ENCODE measurements at regions not wholly inside any gene's neighbourhood (a gene's known extent, or its start where the extent isn't known, plus 50 kb on each side); places are given as distances from the start of the nearest gene placed in this dataset.

DNA sequence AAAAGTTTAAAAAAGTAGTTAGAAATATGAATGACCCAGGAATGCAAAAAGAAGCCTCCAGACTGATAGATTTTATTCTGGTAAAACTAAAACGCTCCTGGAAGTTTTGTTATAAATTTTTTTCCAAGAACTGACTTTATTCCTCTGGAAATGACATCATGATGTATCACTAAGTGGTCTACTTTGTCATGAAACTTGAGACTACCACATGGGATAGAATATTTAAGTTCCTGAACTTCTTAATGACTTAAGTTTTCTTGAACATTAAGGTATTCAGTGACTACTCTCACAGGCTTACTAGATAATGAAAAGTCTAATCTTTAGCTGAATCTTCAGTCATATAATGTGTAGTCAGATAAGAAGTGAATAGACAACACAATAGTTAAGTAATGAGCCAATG, 842.2 kb downstream of the USP25 start:
- Histone ChIP-seq H3K9me3 (ENCODE audit: control insufficient read depth, low read length) (no peaks in the 10 kb centered on the region), H3K4me1 (ENCODE audit: control insufficient read depth in 1 of 2, insufficient read depth in 2 of 2, low read length in 2 of 2) (peaks cover 0 to 2% of the 10 kb centered on the region in 2 donors), H3K27ac (ENCODE audit: low read depth in 1 of 2, low read length in 2 of 2) (no peak overlapping the region), H3K27me3 (ENCODE audit: control insufficient read depth in 1 of 2, insufficient read depth in 2 of 2, low read length in 1 of 2) (no peaks in the 10 kb centered on the region), H3K4me3 (ENCODE audit: low read length in 2 of 2) (no peak overlapping the region), H3K36me3 (ENCODE audit: control insufficient read depth in 1 of 2, insufficient read depth in 2 of 2, low read length in 1 of 2) (no peaks in the 10 kb centered on the region)
- DNase-seq: no peak
- no peak for ATAC-seq (ENCODE audit: low FRiP score)
- 79 to 83% methylated on average over 1 of the region's 1 CpG for WGBS, 2 donors
- intact Hi-C loops (cut with DNase I): loop anchor here in 1 of 2 donors (5.0 kb wide), 1 partner anchor 40 kb away; no protein-coding TSS in a partner anchor

DNA sequence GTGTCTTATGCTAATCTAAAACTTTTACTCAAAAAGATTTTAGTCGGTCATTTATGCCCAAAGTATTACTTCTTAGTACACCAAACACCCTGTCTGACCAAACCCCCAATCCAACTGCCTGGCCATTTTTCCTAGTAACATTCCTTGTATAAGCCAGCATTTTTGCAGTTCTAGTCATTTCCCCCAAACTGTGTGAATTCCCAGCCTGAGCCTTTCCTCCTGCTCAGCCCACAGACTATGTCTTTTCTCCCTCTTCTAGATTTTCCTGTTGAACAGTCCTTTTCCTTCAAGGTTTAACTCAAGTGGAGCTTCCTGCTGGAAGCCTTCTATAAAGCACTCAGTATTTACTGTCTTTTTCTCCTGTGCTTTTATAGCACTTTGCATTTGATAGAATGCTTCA, 843.8 kb downstream of the USP25 start:
- Histone ChIP-seq H3K36me3 (ENCODE audit: control insufficient read depth in 1 of 2, insufficient read depth in 2 of 2, low read length in 1 of 2) (no peaks in the 10 kb centered on the region), H3K4me1 (ENCODE audit: control insufficient read depth in 1 of 2, insufficient read depth in 2 of 2, low read length in 2 of 2) (peaks cover 0 to 2% of the 10 kb centered on the region in 2 donors), H3K9me3 (ENCODE audit: control insufficient read depth, low read length) (no peaks in the 10 kb centered on the region), H3K4me3 (ENCODE audit: low read length in 2 of 2) (no peak overlapping the region), H3K27me3 (ENCODE audit: control insufficient read depth in 1 of 2, insufficient read depth in 2 of 2, low read length in 1 of 2) (no peaks in the 10 kb centered on the region), H3K27ac (ENCODE audit: low read depth in 1 of 2, low read length in 2 of 2) (no peak overlapping the region)
- DNase-seq (no peak), ATAC-seq (ENCODE audit: low FRiP score) (no peak)
- intact Hi-C loops (cut with DNase I): loop anchor here in 1 of 2 donors (5.0 kb wide), 1 partner anchor 41 kb away; no protein-coding TSS in a partner anchor
- 39 to 46% methylated on average over 1 of the region's 1 CpG for WGBS, 2 donors

DNA sequence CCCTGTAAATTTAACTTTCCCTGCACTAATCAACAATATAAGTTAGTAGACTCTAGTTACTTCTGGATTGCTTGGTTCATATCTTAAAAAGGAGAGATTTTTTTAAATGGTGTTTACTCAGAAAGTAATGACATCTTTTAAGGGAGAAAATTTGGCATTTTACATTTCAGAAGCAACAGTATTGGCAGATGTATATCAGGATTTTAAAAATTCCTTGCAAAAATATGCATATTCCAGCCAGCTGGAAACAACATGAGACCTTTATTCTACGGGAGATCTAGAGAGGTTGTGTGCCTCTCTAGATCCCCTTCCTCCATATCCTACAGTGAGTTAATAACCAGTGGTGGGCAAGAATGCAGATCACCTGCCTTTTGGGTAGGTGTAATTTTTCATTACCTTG, 848.2 kb downstream of the USP25 start:
- Histone ChIP-seq H3K36me3 (ENCODE audit: control insufficient read depth in 1 of 2, insufficient read depth in 2 of 2, low read length in 1 of 2) (no peaks in the 10 kb centered on the region), H3K27me3 (ENCODE audit: control insufficient read depth in 1 of 2, insufficient read depth in 2 of 2, low read length in 1 of 2) (no peaks in the 10 kb centered on the region), H3K4me3 (ENCODE audit: low read length in 2 of 2) (no peak overlapping the region), H3K9me3 (ENCODE audit: control insufficient read depth, low read length) (no peaks in the 10 kb centered on the region), H3K27ac (ENCODE audit: low read depth in 1 of 2, low read length in 2 of 2) (no peak overlapping the region), H3K4me1 (ENCODE audit: control insufficient read depth in 1 of 2, insufficient read depth in 2 of 2, low read length in 2 of 2) (no peaks in the 10 kb centered on the region)
- ATAC-seq (ENCODE audit: low FRiP score) (no peak), DNase-seq (no peak)
- intact Hi-C loops (cut with DNase I): no loop called here
- WGBS, 2 donors: 33 to 69% methylated on average over 1 of the region's 1 CpG

DNA sequence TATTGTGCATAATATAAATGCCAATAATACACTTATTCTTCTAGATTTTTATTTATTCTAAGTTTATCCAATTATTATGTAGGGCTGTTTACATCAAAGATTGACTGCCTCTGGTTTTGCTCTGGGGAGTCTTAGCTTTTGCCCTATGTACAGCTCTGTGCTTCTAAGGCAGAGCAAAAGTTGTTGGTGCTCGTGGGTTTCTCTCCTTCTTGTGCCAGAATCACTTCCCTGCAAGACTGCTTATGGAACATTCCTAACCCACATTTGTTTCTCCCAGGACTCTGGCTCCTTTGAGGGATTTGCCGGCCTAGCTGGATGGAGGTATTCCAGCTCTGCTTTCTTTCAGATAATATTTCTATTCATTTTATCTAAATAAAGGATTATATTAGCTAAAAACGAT, 849.1 kb downstream of the USP25 start:
- no peak for DNase-seq
- Histone ChIP-seq H3K27me3 (ENCODE audit: control insufficient read depth in 1 of 2, insufficient read depth in 2 of 2, low read length in 1 of 2) (no peaks in the 10 kb centered on the region), H3K27ac (ENCODE audit: low read depth in 1 of 2, low read length in 2 of 2) (no peak overlapping the region), H3K4me1 (ENCODE audit: control insufficient read depth in 1 of 2, insufficient read depth in 2 of 2, low read length in 2 of 2) (no peaks in the 10 kb centered on the region), H3K4me3 (ENCODE audit: low read length in 2 of 2) (peak overlapping the region in 1 of 2 donors; percentile 48), H3K9me3 (ENCODE audit: control insufficient read depth, low read length) (no peaks in the 10 kb centered on the region), H3K36me3 (ENCODE audit: control insufficient read depth in 1 of 2, insufficient read depth in 2 of 2, low read length in 1 of 2) (no peaks in the 10 kb centered on the region)
- peak; percentile 22 for ATAC-seq (ENCODE audit: low FRiP score)
- intact Hi-C loops (cut with DNase I): no loop called here
- WGBS, 2 donors: 2 to 4% methylated on average over 3 of the region's 3 CpGs

GRCh38 chr21:16579538-16579937, 849.8 kb downstream of the USP25 start:
- no peaks in the 10 kb centered on the region for H3K27me3 ChIP-seq (ENCODE audit: control insufficient read depth in 1 of 2, insufficient read depth in 2 of 2, low read length in 1 of 2)
- intact Hi-C loops (cut with DNase I): no loop called here
- H3K4me3 ChIP-seq (ENCODE audit: low read length in 2 of 2): peak overlapping the region in 1 of 2 donors; percentile 48
- DNase-seq (no peak), ATAC-seq (ENCODE audit: low FRiP score) (no peak)
- 9 to 19% methylated on average over 3 of the region's 3 CpGs for WGBS, 2 donors
- no peaks in the 10 kb centered on the region for H3K4me1 ChIP-seq (ENCODE audit: control insufficient read depth in 1 of 2, insufficient read depth in 2 of 2, low read length in 2 of 2)
- H3K9me3 ChIP-seq (ENCODE audit: control insufficient read depth, low read length): no peaks in the 10 kb centered on the region
- H3K36me3 ChIP-seq (ENCODE audit: control insufficient read depth in 1 of 2, insufficient read depth in 2 of 2, low read length in 1 of 2): no peaks in the 10 kb centered on the region
- H3K27ac ChIP-seq (ENCODE audit: low read depth in 1 of 2, low read length in 2 of 2): no peak overlapping the region

DNA sequence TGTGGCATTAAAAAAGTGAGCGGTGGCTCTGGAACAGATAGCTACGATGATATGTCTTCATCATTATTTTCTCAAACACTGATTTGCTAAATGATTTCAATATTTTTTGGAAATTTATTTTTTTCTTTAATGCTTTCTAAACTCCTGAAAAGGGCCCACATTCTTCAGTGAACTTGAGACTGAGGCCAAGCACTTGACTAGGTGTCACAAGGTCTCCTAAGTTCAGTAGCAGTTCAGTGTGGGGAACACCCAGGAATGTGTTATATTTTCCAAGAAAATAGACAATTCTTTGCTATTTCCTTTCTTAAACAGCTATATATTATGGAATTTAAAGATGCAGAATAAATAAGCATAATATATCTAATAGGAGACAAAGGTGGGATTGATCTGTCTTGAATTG, 850.9 kb downstream of the USP25 start:
- intact Hi-C loops (cut with DNase I): no loop called here

GRCh38 chr21:16583556-16583955, 853.8 kb downstream of the USP25 start:
- intact Hi-C loops (cut with DNase I): no loop called here
- no peak for ATAC-seq (ENCODE audit: low FRiP score)
- H3K4me1 ChIP-seq (ENCODE audit: control insufficient read depth in 1 of 2, insufficient read depth in 2 of 2, low read length in 2 of 2): no peaks in the 10 kb centered on the region
- no peak for DNase-seq
- H3K36me3 ChIP-seq (ENCODE audit: control insufficient read depth in 1 of 2, insufficient read depth in 2 of 2, low read length in 1 of 2): no peaks in the 10 kb centered on the region
- H3K9me3 ChIP-seq (ENCODE audit: control insufficient read depth, low read length): no peaks in the 10 kb centered on the region
- no peaks in the 10 kb centered on the region for H3K27me3 ChIP-seq (ENCODE audit: control insufficient read depth in 1 of 2, insufficient read depth in 2 of 2, low read length in 1 of 2)
- 79 to 90% methylated on average over 1 of the region's 1 CpG for WGBS, 2 donors
- H3K4me3 ChIP-seq (ENCODE audit: low read length in 2 of 2): no peak overlapping the region
- H3K27ac ChIP-seq (ENCODE audit: low read depth in 1 of 2, low read length in 2 of 2): no peak overlapping the region

More for the DNA sequence above, 850.9 kb downstream of the USP25 start:
- Histone ChIP-seq H3K27me3 (ENCODE audit: control insufficient read depth in 1 of 2, insufficient read depth in 2 of 2, low read length in 1 of 2) (no peaks in the 10 kb centered on the region), H3K27ac (ENCODE audit: low read depth in 1 of 2, low read length in 2 of 2) (no peak overlapping the region), H3K4me3 (ENCODE audit: low read length in 2 of 2) (no peak overlapping the region), H3K4me1 (ENCODE audit: control insufficient read depth in 1 of 2, insufficient read depth in 2 of 2, low read length in 2 of 2) (no peaks in the 10 kb centered on the region), H3K9me3 (ENCODE audit: control insufficient read depth, low read length) (no peaks in the 10 kb centered on the region), H3K36me3 (ENCODE audit: control insufficient read depth in 1 of 2, insufficient read depth in 2 of 2, low read length in 1 of 2) (no peaks in the 10 kb centered on the region)
- 93 to 95% methylated on average over 2 of the region's 2 CpGs for WGBS, 2 donors
- ATAC-seq (ENCODE audit: low FRiP score): no peak
- no peak for DNase-seq

GRCh38 chr21:16584756-16585155, 855.0 kb downstream of the USP25 start:
- H3K27ac ChIP-seq (ENCODE audit: low read depth in 1 of 2, low read length in 2 of 2): no peak overlapping the region
- no peak overlapping the region for H3K4me3 ChIP-seq (ENCODE audit: low read length in 2 of 2)
- intact Hi-C loops (cut with DNase I): loop anchor here in 1 of 2 donors (5.0 kb wide), 1 partner anchor 52 kb away; no protein-coding TSS in a partner anchor
- H3K4me1 ChIP-seq (ENCODE audit: control insufficient read depth in 1 of 2, insufficient read depth in 2 of 2, low read length in 2 of 2): no peaks in the 10 kb centered on the region
- H3K27me3 ChIP-seq (ENCODE audit: control insufficient read depth in 1 of 2, insufficient read depth in 2 of 2, low read length in 1 of 2): no peaks in the 10 kb centered on the region
- H3K36me3 ChIP-seq (ENCODE audit: control insufficient read depth in 1 of 2, insufficient read depth in 2 of 2, low read length in 1 of 2): no peaks in the 10 kb centered on the region
- ATAC-seq (ENCODE audit: low FRiP score) (no peak), DNase-seq (no peak)
- WGBS, 2 donors: 6 to 21% methylated on average over 1 of the region's 1 CpG
- no peaks in the 10 kb centered on the region for H3K9me3 ChIP-seq (ENCODE audit: control insufficient read depth, low read length)

DNA sequence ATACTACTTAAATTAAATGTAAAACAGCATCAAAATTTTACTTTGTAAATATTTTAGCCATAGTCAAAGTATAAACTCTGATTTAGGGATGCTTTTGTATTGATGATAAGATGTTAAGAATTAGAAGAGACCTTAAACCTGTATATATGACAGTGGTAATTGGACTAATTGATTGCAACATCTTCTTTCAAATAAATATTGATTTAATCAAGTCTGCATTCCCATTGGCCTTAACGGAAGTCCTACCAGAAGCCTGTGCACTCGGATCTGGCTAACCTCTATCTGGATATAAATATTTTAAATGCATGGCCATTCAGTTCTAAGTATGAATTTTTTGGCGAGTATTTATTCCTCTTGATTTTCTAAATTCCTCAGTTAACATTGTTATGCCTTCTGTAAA, 856.1 kb downstream of the USP25 start:
- no peaks in the 10 kb centered on the region for H3K9me3 ChIP-seq (ENCODE audit: control insufficient read depth, low read length)
- H3K4me3 ChIP-seq (ENCODE audit: low read length in 2 of 2): no peak overlapping the region
- 81 to 84% methylated on average over 3 of the region's 3 CpGs for WGBS, 2 donors
- intact Hi-C loops (cut with DNase I): loop anchor here in 1 of 2 donors (5.0 kb wide), 1 partner anchor 54 kb away; no protein-coding TSS in a partner anchor
- DNase-seq (no peak), ATAC-seq (ENCODE audit: low FRiP score) (no peak)
- no peaks in the 10 kb centered on the region for H3K4me1 ChIP-seq (ENCODE audit: control insufficient read depth in 1 of 2, insufficient read depth in 2 of 2, low read length in 2 of 2)
- H3K27me3 ChIP-seq (ENCODE audit: control insufficient read depth in 1 of 2, insufficient read depth in 2 of 2, low read length in 1 of 2): no peaks in the 10 kb centered on the region
- H3K36me3 ChIP-seq (ENCODE audit: control insufficient read depth in 1 of 2, insufficient read depth in 2 of 2, low read length in 1 of 2): no peaks in the 10 kb centered on the region
- no peak overlapping the region for H3K27ac ChIP-seq (ENCODE audit: low read depth in 1 of 2, low read length in 2 of 2)

Data from aorta (tissue), 5 donors.